Stimulated activated CD8-positive, alpha-beta memory T cell treated with anti-CD3 and anti-CD28 coated beads, Interleukin-4, amount 100 ng/mL, for 48 hours (primary cell): ENCODE measurements at regions not wholly inside any gene's neighbourhood (a gene's known extent, or its start where the extent isn't known, plus 50 kb on each side); places are given as distances from the start of the nearest gene placed in this dataset.
"Not testable (repeated sequence)": the region's sequence is repeated elsewhere in the genome, so short reads cannot be mapped to it uniquely, and the experiment has no call there.

ENCODE experiments used
- DNase-seq: peaks from one replicate; pipeline ENCODE4 v3.0.0-alpha.2; 2020

DNA sequence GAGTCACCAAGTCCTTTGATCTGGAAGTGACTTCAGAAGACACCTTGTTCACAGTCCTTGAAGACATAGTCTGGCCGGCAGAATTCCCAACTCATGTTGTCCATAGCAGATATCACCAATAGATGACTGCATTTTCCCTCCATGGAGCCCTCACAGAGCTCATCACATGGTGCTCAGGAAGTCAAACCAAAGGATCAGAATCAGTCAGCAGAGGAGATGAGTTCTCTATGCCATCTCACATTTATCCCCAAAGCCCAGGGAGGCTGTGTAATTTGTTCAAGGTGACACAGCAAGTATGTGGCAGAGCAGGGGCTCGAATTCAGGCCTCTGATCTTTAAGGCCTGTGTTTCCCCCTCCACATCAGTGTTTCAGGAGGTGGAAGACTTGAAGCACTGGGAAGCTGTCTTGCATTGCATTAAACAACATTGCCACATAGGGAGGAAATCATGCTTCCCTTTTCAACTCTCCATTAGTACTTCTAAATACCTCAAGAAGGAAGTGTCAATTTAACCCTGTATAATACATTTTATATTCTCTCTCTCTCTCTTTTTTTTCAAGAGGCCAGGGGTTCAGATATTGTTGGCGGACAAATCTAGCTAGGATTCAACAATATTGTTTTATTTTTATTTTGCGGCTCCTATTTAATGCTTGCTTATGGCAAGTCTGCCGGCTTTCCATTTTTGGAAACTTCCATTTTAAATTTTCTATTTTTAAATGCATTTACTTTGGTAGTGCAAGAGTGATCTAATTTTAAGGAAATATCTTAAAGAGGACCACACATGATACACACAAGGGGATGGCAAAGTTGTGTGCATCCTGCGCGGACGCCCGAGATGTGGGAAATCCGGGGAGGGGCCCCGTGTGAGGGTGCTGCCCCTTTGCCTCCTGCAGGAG, 61.9 kb downstream of the NPIPB5 start:
- not testable (repeated sequence) for DNase-seq

DNA sequence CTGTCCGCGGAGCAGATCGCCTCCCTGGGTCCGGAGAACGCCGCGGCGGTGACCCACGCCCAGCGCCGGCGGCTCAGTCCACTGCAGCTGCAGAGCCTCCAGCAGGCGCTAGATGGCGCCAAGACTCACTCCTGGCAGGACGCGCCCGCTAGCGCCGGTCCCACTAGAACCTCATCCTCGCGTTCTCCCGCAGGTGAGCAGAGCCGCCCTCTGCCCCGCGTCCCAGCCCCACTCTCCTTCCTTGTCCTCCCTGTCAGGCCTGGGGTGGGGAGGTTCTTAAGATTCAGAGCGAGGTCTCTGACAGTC, 62.5 kb downstream of the NPIPB5 start:
- DNase-seq, result not testable (repeated sequence)

DNA sequence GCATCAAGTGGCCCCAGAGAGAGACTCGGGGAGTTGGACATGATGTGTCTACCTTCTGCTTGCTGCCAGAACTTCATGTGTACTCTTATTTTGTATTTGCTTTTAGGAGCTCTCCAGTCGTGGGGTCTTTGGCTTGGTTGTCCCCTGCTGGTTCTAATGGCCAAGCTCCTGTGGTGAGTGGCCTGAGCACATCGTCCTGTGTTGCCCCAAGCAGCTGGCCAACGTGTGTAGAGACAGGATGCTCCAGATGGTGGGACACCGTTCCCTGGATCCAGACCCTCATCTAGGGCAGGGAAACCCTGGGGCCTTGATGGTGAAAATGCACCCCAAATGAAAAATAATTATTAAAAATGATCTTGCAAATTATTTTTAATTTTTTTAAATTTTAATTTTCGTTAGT, 65.8 kb downstream of the NPIPB5 start:
- DNase-seq, result not testable (repeated sequence)

GRCh38 chr16:22583195-22583594, 72.5 kb downstream of the NPIPB5 start:
- not testable (repeated sequence) for DNase-seq

GRCh38 chr16:22584459-22584858, 73.8 kb downstream of the NPIPB5 start:
- not testable (repeated sequence) for DNase-seq

DNA sequence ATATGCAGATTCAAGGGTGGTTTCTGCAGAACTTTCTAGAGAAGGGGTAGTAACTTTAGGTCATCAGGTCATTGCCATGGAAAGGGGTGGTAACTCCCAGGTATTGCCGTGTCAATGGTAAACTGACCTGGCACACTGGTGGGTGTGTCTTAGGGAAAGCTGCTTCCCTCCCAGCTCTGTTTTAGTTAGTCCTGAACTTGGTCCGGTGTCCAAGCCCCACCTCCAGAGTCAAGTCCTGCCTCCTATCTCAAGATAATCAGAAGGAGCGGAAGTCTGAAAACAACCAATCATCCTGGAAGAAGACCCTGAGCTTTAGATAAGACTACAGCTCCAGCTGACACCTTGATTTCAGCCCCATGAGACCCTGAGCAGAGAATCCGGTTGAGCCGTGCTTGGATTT, 74.2 kb downstream of the NPIPB5 start:
- DNase-seq, result not testable (repeated sequence)

DNA sequence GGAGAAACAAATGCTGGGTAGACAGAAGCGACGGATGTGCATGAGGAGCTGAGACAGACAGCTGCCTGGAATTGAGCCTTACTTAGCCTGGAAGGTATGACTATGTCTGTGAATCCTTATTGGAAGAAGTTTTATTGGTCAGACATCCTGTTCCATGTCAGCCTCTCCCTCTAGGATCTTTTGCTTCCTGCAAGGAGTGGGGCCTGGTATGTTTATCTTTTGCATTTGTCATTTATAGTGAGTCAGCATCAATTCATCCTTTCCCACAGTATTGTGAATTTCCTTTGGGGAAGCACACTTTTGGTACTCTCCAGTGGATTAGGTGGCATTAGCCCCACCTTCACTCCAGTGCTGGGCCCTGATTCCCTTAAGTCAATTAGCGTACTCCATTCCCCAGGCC, 74.7 kb downstream of the NPIPB5 start:
- DNase-seq, result not testable (repeated sequence)

DNA sequence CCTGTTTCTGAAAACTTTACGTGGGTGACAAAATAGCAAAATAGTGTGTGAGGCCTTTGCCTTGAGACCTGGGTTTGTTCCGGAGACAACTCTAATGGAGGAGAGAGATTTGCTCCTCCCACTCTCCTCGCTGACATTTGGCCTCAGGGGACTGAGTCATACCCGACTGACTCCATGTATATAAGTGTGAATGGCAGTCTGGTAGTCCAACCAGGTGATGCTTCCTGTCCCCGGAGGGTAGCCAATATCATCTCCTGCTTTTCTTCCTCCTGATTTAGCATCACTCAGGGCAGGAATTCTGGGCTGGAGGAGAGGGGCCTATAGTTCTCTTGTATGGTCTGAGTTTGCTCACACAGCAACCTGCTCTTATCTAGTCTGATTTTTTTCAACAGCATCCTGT, 76.0 kb downstream of the NPIPB5 start:
- DNase-seq, result not testable (repeated sequence)

DNA sequence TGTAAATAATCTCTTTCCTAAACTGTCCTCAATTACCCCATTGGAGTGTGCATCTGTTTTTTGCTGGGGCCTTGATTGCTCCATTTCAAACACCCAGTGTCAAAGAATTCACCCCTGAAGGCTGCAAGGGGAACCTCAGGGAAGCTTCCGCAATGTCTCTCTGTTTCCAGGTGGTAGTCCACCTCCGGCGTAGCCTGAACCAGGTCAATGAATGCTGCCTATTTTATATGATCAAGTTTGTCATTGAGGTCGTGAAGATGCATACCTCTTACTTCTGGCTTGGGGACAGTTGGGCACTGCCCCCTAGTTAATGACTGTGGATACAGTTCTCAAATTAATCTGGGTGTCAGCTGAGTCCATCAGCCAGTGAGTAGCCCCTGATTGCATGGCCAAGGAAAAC, 79.1 kb downstream of the NPIPB5 start:
- not testable (repeated sequence) for DNase-seq

GRCh38 chr16:22596445-22597045, 85.9 kb downstream of the NPIPB5 start:
- DNase-seq, result not testable (repeated sequence)

DNA sequence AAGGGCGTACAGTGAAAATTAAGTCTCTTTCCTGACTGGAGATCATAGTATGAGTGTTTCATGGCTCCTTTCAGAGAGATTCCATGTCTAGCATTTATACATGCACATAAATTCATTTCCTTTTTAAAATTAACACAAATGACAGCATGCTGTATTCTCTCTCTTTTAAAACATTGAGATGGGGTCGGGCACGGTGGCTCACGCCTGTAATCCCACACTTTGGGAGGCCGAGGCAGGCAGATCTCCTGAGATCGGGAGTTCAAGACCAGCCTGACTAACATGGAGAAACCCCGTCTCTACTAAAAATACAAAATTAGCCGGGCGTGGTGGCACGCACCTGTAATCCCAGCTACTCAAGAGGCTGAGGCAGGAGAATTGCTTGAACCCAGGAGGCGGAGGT, 93.1 kb downstream of the NPIPB5 start:
- not testable (repeated sequence) for DNase-seq

- DNase-seq, result not testable (repeated sequence)
Observed at GRCh38 chr16:22606619-22607018, 95.9 kb downstream of the NPIPB5 start.

GRCh38 chr16:22609798-22610197, 99.1 kb downstream of the NPIPB5 start:
- DNase-seq, result not testable (repeated sequence)

DNA sequence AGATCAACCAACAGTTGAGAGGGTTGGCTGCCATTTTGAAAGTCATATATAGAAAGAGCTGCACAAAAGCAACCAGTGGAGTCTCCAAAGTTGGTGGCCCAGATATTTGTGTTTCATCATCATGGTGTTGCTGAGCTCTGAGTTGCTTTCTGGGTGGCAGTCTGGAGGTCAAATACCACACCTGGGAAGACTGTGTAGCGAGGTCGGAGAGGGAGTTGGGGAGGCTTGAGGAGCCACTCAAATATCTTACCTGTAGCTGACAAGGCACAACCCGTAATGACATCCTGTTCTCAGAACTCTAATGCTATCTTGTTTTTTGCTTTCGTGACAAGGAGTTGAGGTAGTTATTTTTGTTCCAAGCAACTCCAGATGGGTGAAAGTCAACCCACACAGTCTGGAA, 100.4 kb downstream of the NPIPB5 start:
- DNase-seq, result not testable (repeated sequence)

- no peak for DNase-seq
Observed at GRCh38 chr16:22614271-22614947, 103.7 kb downstream of the NPIPB5 start.

DNA sequence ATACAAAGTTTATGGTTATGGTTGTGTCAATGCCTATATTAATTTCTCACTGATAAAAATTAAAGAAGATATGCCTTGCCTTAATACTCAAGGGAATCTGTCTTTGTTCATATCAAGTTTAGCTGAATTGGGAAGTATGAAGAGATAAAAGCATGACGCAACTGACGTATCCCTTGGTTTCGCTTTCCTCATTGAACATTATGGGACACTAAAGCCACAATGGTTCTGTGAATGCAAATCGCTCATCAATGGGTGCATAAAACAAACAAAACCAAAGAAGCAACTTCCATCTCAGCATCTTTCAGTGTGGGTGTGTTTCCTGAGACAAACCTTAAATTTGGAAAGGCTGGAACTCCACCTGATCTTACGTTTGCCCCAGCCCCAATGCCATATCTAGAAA, 108.2 kb downstream of the NPIPB5 start:
- no peak for DNase-seq

- DNase-seq, result no peak
Observed at GRCh38 chr16:22621586-22622155, 111.0 kb downstream of the NPIPB5 start.

DNA sequence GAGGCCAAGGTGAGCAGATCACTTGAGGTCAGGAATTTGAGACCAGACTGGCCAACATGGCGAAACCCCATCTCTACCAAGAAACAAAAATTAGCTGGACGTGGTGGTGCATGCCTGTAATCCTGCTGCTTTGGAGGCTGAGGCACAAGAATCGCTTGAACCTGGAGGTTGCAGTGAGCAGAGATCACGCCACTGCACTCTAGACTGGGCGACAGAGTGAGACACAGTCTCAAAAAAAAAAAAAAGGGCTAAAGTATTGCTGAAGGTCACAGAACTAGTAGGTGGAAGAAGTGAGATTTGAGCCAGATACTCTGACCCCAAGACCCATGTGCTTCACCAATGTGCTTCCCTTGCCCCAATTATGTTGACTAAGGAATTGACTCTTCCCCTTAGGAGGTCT, 112.0 kb downstream of the NPIPB5 start:
- no peak for DNase-seq

DNA sequence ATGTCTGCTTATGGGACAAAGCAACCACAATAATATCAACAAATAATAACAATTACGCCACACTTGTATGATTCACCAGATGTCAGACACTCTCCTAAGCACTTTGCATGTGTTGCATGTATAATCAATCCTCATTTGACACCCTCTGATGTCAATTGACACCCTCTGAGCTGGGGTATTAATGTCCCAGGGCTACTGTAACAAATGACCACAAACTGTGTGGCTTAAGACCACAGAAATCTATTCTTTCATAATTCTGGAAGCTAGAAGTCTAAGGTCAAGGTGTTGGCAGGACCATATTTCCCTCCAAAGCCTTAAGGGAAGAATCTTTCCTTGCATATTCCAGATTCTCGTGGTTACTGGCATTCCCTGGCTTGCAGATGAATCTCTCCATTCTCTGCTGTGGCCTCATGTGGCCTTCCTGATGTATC, 112.7 kb downstream of the NPIPB5 start:
- no peak for DNase-seq

- DNase-seq, result no peak
Observed at GRCh38 chr16:22624038-22624799, 113.5 kb downstream of the NPIPB5 start.

- no peak for DNase-seq
Observed at GRCh38 chr16:22624800-22625533, 114.3 kb downstream of the NPIPB5 start.

DNA sequence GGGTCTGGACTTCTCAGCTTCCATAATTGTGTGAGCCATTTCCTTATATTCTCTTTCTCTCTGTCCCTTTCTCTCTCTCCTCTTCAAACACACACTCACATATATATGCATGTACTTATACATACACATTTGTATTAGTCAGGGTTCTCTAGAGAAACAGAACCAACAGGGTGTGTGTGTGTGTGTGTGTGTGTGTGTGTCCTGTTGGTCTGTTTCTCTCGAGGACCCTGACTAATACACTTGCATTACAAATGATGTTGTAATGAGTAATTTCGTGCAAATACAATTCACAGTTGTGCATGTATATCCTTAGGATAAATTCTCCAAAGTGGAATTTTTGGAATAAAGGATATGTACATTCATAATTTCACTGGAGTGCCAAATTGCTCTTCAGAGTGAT, 115.3 kb downstream of the NPIPB5 start:
- DNase-seq, result no peak
